T-helper 17 cell (primary cell): ENCODE measurements at regions not wholly inside any gene's neighbourhood (a gene's known extent, or its start where the extent isn't known, plus 50 kb on each side); places are given as distances from the start of the nearest gene placed in this dataset.

ENCODE experiments used
- ATAC-seq: fragments of 150-1000 bp; cut with Tn5 transposase; 2 replicates; pipeline ENCODE4 v1.10.0; 2021; ENCODE audit warnings: mild to moderate bottlenecking, moderate library complexity
- DNase-seq, 3 donors: peaks; one replicate each; pipeline versions ENCODE4 v3.0.0 to v3.0.0-alpha.2; 2020 to 2021
- H3K9me3 ChIP-seq: one replicate; pipeline ENCODE4 v1.7.0; 2013; ENCODE audit warnings: low read length, mild to moderate bottlenecking; ENCODE audit not compliant: control insufficient read depth, poor library complexity, severe bottlenecking
- H3K27ac Mint-ChIP-seq: one replicate; pipeline ENCODE4 v1.8.0; 2022; ENCODE audit warnings: mild to moderate bottlenecking, moderate library complexity, mixed read lengths
- H3K27me3 Mint-ChIP-seq: one replicate; pipeline ENCODE4 v1.8.0; 2022; ENCODE audit warnings: mixed read lengths
- H3K36me3 Mint-ChIP-seq: one replicate; pipeline ENCODE4 v1.8.0; 2022; ENCODE audit warnings: low read depth, mixed read lengths
- H3K4me1 Mint-ChIP-seq: one replicate; pipeline ENCODE4 v1.8.0; 2022; ENCODE audit warnings: mild to moderate bottlenecking, mixed read lengths
- H3K4me3 Mint-ChIP-seq: one replicate; pipeline ENCODE4 v1.8.0; 2022; ENCODE audit warnings: mild to moderate bottlenecking, moderate library complexity, mixed read lengths

DNA sequence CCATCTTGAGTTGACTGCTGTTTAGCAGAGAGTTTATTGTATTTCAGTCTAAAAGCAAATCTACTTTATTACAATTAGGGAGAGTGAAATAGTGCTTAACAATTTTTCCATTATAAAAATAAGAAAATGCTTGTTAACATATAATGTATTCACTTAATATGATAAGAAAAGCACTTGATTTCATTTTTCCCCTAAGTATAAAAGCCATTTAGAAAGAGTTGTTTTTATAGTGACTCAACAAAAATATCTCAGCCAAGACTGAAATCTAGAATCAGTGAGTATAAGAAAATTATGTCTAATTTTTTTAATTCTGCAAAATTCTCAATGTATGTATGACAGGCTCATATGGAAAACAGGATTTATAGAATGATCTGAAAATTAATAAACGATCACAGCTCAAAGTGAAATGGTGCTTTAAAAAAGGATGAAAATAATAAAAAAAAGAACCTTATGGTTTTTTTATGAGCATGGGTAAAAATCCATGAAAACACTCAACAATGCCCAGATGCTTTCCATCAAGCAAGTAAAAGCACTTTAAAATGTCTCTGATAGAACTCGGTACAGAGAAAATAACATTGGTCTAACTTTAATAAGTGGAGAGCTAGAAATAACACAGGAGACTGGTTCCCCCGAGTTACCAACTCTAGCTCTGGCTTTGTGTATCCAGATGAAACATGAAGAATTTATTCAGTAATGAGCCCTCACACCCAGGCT lies 1057.8 kb upstream of the WWC1 start:
- ATAC-seq, result no peak
- Mint-ChIP-seq H3K27ac (no peak overlapping the region), H3K4me1 (no peaks in the 10 kb centered on the region)

GRCh38 chr5:167241436-167242067 lies 1049.9 kb upstream of the WWC1 start:
- Mint-ChIP-seq H3K27me3 (no peaks in the 10 kb centered on the region), H3K27ac (no peak overlapping the region), H3K4me3 (no peak overlapping the region), H3K36me3 (no peaks in the 10 kb centered on the region), H3K4me1 (no peaks in the 10 kb centered on the region)
- ATAC-seq, result no peak
- no peaks in the 10 kb centered on the region for H3K9me3 ChIP-seq
- no peak for DNase-seq

More for the DNA sequence above, 1057.8 kb upstream of the WWC1 start:
- H3K27me3 Mint-ChIP-seq, result no peaks in the 10 kb centered on the region
- H3K9me3 ChIP-seq, result no peaks in the 10 kb centered on the region
- no peak for DNase-seq
- H3K36me3 Mint-ChIP-seq, result no peaks in the 10 kb centered on the region
- H3K4me3 Mint-ChIP-seq, result no peak overlapping the region

- Mint-ChIP-seq H3K4me3 (no peak overlapping the region), H3K27me3 (no peaks in the 10 kb centered on the region), H3K36me3 (no peaks in the 10 kb centered on the region), H3K4me1 (no peaks in the 10 kb centered on the region), H3K27ac (no peak overlapping the region)
- DNase-seq (no peak), ATAC-seq (no peak)
- H3K9me3 ChIP-seq, result no peaks in the 10 kb centered on the region
Measured at GRCh38 chr5:167242701-167243100, 1048.7 kb upstream of the WWC1 start.

GRCh38 chr5:167243463-167243862 lies 1048.0 kb upstream of the WWC1 start:
- H3K4me3 Mint-ChIP-seq, result no peak overlapping the region
- H3K4me1 Mint-ChIP-seq, result no peaks in the 10 kb centered on the region
- DNase-seq, result no peak
- ATAC-seq, result no peak
- no peaks in the 10 kb centered on the region for H3K27me3 Mint-ChIP-seq
- no peaks in the 10 kb centered on the region for H3K9me3 ChIP-seq
- no peak overlapping the region for H3K27ac Mint-ChIP-seq
- H3K36me3 Mint-ChIP-seq, result no peaks in the 10 kb centered on the region

GRCh38 chr5:167244583-167244982 lies 1046.9 kb upstream of the WWC1 start:
- H3K9me3 ChIP-seq, result no peaks in the 10 kb centered on the region
- ATAC-seq (no peak), DNase-seq (no peak)
- Mint-ChIP-seq H3K4me1 (no peaks in the 10 kb centered on the region), H3K36me3 (no peaks in the 10 kb centered on the region), H3K27me3 (no peaks in the 10 kb centered on the region), H3K27ac (no peak overlapping the region), H3K4me3 (no peak overlapping the region)

GRCh38 chr5:167245868-167246267 lies 1045.6 kb upstream of the WWC1 start:
- DNase-seq (no peak), ATAC-seq (no peak)
- H3K27ac Mint-ChIP-seq, result no peak overlapping the region
- no peaks in the 10 kb centered on the region for H3K36me3 Mint-ChIP-seq
- no peak overlapping the region for H3K4me3 Mint-ChIP-seq
- no peaks in the 10 kb centered on the region for H3K9me3 ChIP-seq
- H3K27me3 Mint-ChIP-seq, result no peaks in the 10 kb centered on the region
- H3K4me1 Mint-ChIP-seq, result no peaks in the 10 kb centered on the region

DNA sequence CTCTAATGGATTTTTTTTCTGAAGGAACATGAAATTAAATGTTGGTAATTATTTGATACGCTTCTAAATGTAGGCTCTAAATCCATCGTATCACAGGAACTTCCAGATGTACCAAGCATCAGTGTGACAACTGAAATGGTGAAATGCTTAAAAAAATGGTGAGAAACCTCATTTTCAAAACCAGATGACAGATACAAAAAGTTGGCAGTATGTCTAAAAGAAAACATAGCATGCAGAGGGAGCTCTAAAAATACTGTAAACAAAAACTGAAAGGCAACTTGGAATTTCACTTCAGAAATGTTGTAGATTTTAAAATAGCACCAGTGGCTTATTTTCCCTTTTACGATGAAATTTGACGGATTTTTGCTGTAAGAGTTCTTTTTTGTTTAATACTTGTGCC lies 1043.6 kb upstream of the WWC1 start:
- ATAC-seq (no peak), DNase-seq (no peak)
- no peak overlapping the region for H3K4me3 Mint-ChIP-seq
- H3K4me1 Mint-ChIP-seq, result no peaks in the 10 kb centered on the region
- no peaks in the 10 kb centered on the region for H3K36me3 Mint-ChIP-seq
- no peaks in the 10 kb centered on the region for H3K27me3 Mint-ChIP-seq
- H3K27ac Mint-ChIP-seq, result no peak overlapping the region
- no peaks in the 10 kb centered on the region for H3K9me3 ChIP-seq

- H3K9me3 ChIP-seq, result no peaks in the 10 kb centered on the region
- Mint-ChIP-seq H3K4me3 (no peak overlapping the region), H3K27me3 (no peaks in the 10 kb centered on the region), H3K4me1 (no peaks in the 10 kb centered on the region), H3K27ac (no peak overlapping the region), H3K36me3 (no peaks in the 10 kb centered on the region)
- no peak for ATAC-seq
- DNase-seq, result no peak
Measured at GRCh38 chr5:167248257-167248656, 1043.2 kb upstream of the WWC1 start.

GRCh38 chr5:167250996-167251395 lies 1040.4 kb upstream of the WWC1 start:
- H3K4me1 Mint-ChIP-seq, result no peaks in the 10 kb centered on the region
- no peak overlapping the region for H3K4me3 Mint-ChIP-seq
- no peaks in the 10 kb centered on the region for H3K36me3 Mint-ChIP-seq
- no peak for DNase-seq
- H3K27ac Mint-ChIP-seq, result no peak overlapping the region
- no peak for ATAC-seq
- no peaks in the 10 kb centered on the region for H3K27me3 Mint-ChIP-seq
- no peaks in the 10 kb centered on the region for H3K9me3 ChIP-seq

GRCh38 chr5:167254132-167254531 lies 1037.3 kb upstream of the WWC1 start:
- no peaks in the 10 kb centered on the region for H3K27me3 Mint-ChIP-seq
- no peak overlapping the region for H3K27ac Mint-ChIP-seq
- ATAC-seq (no peak), DNase-seq (no peak)
- H3K36me3 Mint-ChIP-seq, result no peaks in the 10 kb centered on the region
- no peaks in the 10 kb centered on the region for H3K4me1 Mint-ChIP-seq
- H3K9me3 ChIP-seq, result no peaks in the 10 kb centered on the region
- no peak overlapping the region for H3K4me3 Mint-ChIP-seq

GRCh38 chr5:167255926-167256325 lies 1035.5 kb upstream of the WWC1 start:
- no peak for ATAC-seq
- H3K27ac Mint-ChIP-seq, result no peak overlapping the region
- H3K4me3 Mint-ChIP-seq, result no peak overlapping the region
- no peaks in the 10 kb centered on the region for H3K27me3 Mint-ChIP-seq
- H3K9me3 ChIP-seq, result no peaks in the 10 kb centered on the region
- DNase-seq, result no peak
- no peaks in the 10 kb centered on the region for H3K36me3 Mint-ChIP-seq
- no peaks in the 10 kb centered on the region for H3K4me1 Mint-ChIP-seq

GRCh38 chr5:167259806-167260205 lies 1031.6 kb upstream of the WWC1 start:
- Mint-ChIP-seq H3K4me1 (no peaks in the 10 kb centered on the region), H3K36me3 (no peaks in the 10 kb centered on the region), H3K27ac (no peak overlapping the region), H3K4me3 (no peak overlapping the region), H3K27me3 (no peaks in the 10 kb centered on the region)
- ATAC-seq (no peak), DNase-seq (no peak)
- H3K9me3 ChIP-seq, result no peaks in the 10 kb centered on the region

- Mint-ChIP-seq H3K27ac (no peak overlapping the region), H3K36me3 (no peaks in the 10 kb centered on the region), H3K27me3 (no peaks in the 10 kb centered on the region), H3K4me1 (no peaks in the 10 kb centered on the region), H3K4me3 (no peak overlapping the region)
- no peaks in the 10 kb centered on the region for H3K9me3 ChIP-seq
- no peak for DNase-seq
- ATAC-seq, result no peak
Measured at GRCh38 chr5:167261309-167262100, 1029.9 kb upstream of the WWC1 start.
